CD14-positive monocyte (primary cell): ENCODE measurements at regions not wholly inside any gene's neighbourhood (a gene's known extent, or its start where the extent isn't known, plus 50 kb on each side); places are given as distances from the start of the nearest gene placed in this dataset.

Experiments used
- DNase-seq, 3 donors: peaks; one replicate each; pipeline ENCODE4 v3.0.0-alpha.2; 2011 to 2022
- H2AFZ ChIP-seq: 2 replicates; pipeline ENCODE4 v1.6.0; 2012; ENCODE audit warnings: mild to moderate bottlenecking, low read depth, low read length, inconsistent platforms; ENCODE audit not compliant: insufficient read depth, poor library complexity, severe bottlenecking
- H3K27ac ChIP-seq, 2 donors: 1 replicate in 1 of 2; 2 replicates in 1 of 2; pipeline ENCODE4 v1.5.1; 2012 to 2013; ENCODE audit warnings: low read length in 2 of 2, control low read depth in 1 of 2, inconsistent platforms in 1 of 2, low read depth in 1 of 2, mild to moderate bottlenecking in 1 of 2
- H3K27me3 ChIP-seq, 2 donors: one replicate each; pipeline versions ENCODE4 v1.6.0 to v1.6.1; 2011 to 2013; ENCODE audit warnings: low read length in 2 of 2; ENCODE audit not compliant: control insufficient read depth in 2 of 2, insufficient read depth in 2 of 2
- H3K36me3 ChIP-seq, 2 donors: replicated peaks in 1 of 2; 1 replicate in 1 of 2; 2 replicates in 1 of 2; pipeline versions ENCODE4 v1.5.1 to v1.6.1; 2012 to 2013; ENCODE audit warnings: low read length in 2 of 2, control low read depth in 1 of 2, inconsistent platforms in 1 of 2, mild to moderate bottlenecking in 1 of 2; ENCODE audit not compliant: insufficient read depth in 2 of 2, control insufficient read depth in 1 of 2
- H3K4me1 ChIP-seq, 2 donors: 1 replicate in 1 of 2; 2 replicates in 1 of 2; pipeline versions ENCODE4 v1.5.1 to v1.6.1; 2012 to 2013; ENCODE audit warnings: low read length in 2 of 2, control low read depth in 1 of 2, inconsistent platforms in 1 of 2, mild to moderate bottlenecking in 1 of 2, moderate library complexity in 1 of 2; ENCODE audit not compliant: insufficient read depth in 2 of 2, control insufficient read depth in 1 of 2
- H3K4me2 ChIP-seq: replicated peaks from 2 replicates; pipeline ENCODE3; 2012; ENCODE audit warnings: low read length, moderate library complexity, mild to moderate bottlenecking; ENCODE audit not compliant: poor library complexity, severe bottlenecking; ENCODE audit errors: extremely low read depth
- H3K4me3 ChIP-seq, 3 experiments: fragments of 200-600 bp in 1 of 3; sonication (generic) in 1 of 3; replicated peaks in 1 of 3; 1 replicate in 2 of 3; 2 replicates in 1 of 3; pipeline ENCODE4 v1.5.1; 2011 to 2013; ENCODE audit warnings: low read length in 3 of 3, mild to moderate bottlenecking in 3 of 3, control low read depth in 2 of 3, low read depth in 2 of 3, inconsistent platforms in 1 of 3, moderate library complexity in 1 of 3
- H3K79me2 ChIP-seq: 2 replicates; pipeline ENCODE4 v1.6.0; 2012; ENCODE audit warnings: mild to moderate bottlenecking, control low read depth, inconsistent platforms, low read length, moderate library complexity; ENCODE audit not compliant: insufficient read depth
- H3K9ac ChIP-seq: 2 replicates; pipeline ENCODE4 v1.6.0; 2017; ENCODE audit warnings: low read length, mild to moderate bottlenecking; ENCODE audit not compliant: insufficient read depth, poor library complexity, severe bottlenecking
- H3K9me3 ChIP-seq, 2 donors: replicated peaks in 1 of 2; 1 replicate in 1 of 2; 2 replicates in 1 of 2; pipeline versions ENCODE4 v1.5.1 to v1.6.1; 2012 to 2013; ENCODE audit warnings: low read length in 2 of 2, control low read depth in 1 of 2; ENCODE audit not compliant: control insufficient read depth in 1 of 2, insufficient read depth in 1 of 2
- H4K20me1 ChIP-seq: 2 replicates; pipeline ENCODE4 v1.6.0; 2012; ENCODE audit warnings: mild to moderate bottlenecking, low read length, control low read depth, moderate library complexity; ENCODE audit not compliant: insufficient read depth
- H3K27ac Mint-ChIP-seq, 7 donors: one replicate each; pipeline ENCODE4 v1.8.0; 2020; ENCODE audit warnings: mild to moderate bottlenecking in 7 of 7, mixed read lengths in 7 of 7, moderate library complexity in 6 of 7, inconsistent platforms in 2 of 7
- H3K27me3 Mint-ChIP-seq, 3 donors: one replicate each; pipeline ENCODE4 v1.8.0; 2021 to 2022; ENCODE audit warnings: low read depth in 3 of 3, mild to moderate bottlenecking in 3 of 3, mixed read lengths in 3 of 3, moderate library complexity in 3 of 3, inconsistent platforms in 1 of 3
- H3K36me3 Mint-ChIP-seq, 2 donors: one replicate each; pipeline ENCODE4 v1.8.0; 2020; ENCODE audit warnings: mixed read lengths in 2 of 2, inconsistent platforms in 1 of 2, mild to moderate bottlenecking in 1 of 2
- H3K4me1 Mint-ChIP-seq: one replicate; pipeline ENCODE4 v1.8.0; 2020; ENCODE audit warnings: mild to moderate bottlenecking, mixed read lengths
- H3K4me3 Mint-ChIP-seq, 2 donors: one replicate each; pipeline ENCODE4 v1.8.0; 2020; ENCODE audit warnings: mild to moderate bottlenecking in 2 of 2, mixed read lengths in 2 of 2, moderate library complexity in 1 of 2
- H3K9me3 Mint-ChIP-seq, 7 donors: one replicate each; pipeline ENCODE4 v1.8.0; 2020 to 2022; ENCODE audit warnings: mixed read lengths in 7 of 7, mild to moderate bottlenecking in 6 of 7, moderate library complexity in 6 of 7, inconsistent platforms in 2 of 7
- WGBS: methylation state at CpG from one replicate; pipeline ENCODE4 v1.1.5; 2013; ENCODE audit warnings: missing lambda C conversion rate; ENCODE audit not compliant: insufficient coverage; 5-methylcytosine and 5-hydroxymethylcytosine counted together
- intact Hi-C, 2 donors: fragments of 100-400 bp; cut with micrococcal nuclease; formaldehyde crosslinking; loops; one replicate each; pipeline versions ENCODE4 v1.15.0 to v1.15.1; 2023
- TF ChIP-seq, protein P1 (sequence below): fragments of 200-600 bp; IDR thresholded peaks from one replicate; pipeline ENCODE4 v1.8.0; 2022; ENCODE audit warnings: antibody characterized with exemption, mild to moderate bottlenecking

DNA sequence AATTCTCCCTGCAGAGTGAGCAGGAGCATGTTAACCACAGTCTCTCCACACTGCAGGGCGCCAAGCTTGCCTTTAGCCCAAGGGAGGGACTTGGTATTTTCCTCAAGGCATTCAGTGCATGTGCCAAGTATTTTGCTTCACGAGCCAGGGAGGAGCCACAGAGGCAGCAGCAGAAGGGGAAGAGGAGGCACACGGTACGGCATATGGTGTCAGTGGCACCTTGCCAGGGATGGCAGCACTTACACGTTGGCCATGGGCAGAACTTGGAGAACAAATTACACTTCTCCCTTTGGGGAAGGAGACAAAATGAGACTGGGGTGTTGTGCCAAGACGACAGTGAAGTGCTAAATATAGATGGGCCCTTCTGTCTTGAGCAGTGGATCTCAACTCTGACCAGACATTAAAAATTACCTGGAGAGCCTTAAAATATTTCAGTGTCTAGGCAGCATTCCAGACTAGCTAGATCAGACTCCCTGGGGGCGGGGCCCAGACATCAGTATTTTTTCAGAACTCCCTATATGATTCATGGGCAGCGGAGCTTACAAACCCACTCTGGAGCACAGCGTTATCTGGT lies 155.8 kb downstream of the DRD1 start:
- no peaks in the 10 kb centered on the region for H3K36me3 Mint-ChIP-seq
- H3K27me3 ChIP-seq, result no peaks in the 10 kb centered on the region
- no peak overlapping the region for H3K27ac Mint-ChIP-seq
- H3K4me1 ChIP-seq, result no peaks in the 10 kb centered on the region
- no peaks in the 10 kb centered on the region for H3K27me3 Mint-ChIP-seq
- H3K4me2 ChIP-seq, result no peak overlapping the region
- no peak overlapping the region for H3K4me3 ChIP-seq
- H3K4me3 Mint-ChIP-seq, result no peak overlapping the region
- H2AFZ ChIP-seq, result no peak overlapping the region
- TF ChIP-seq, protein P1, sequence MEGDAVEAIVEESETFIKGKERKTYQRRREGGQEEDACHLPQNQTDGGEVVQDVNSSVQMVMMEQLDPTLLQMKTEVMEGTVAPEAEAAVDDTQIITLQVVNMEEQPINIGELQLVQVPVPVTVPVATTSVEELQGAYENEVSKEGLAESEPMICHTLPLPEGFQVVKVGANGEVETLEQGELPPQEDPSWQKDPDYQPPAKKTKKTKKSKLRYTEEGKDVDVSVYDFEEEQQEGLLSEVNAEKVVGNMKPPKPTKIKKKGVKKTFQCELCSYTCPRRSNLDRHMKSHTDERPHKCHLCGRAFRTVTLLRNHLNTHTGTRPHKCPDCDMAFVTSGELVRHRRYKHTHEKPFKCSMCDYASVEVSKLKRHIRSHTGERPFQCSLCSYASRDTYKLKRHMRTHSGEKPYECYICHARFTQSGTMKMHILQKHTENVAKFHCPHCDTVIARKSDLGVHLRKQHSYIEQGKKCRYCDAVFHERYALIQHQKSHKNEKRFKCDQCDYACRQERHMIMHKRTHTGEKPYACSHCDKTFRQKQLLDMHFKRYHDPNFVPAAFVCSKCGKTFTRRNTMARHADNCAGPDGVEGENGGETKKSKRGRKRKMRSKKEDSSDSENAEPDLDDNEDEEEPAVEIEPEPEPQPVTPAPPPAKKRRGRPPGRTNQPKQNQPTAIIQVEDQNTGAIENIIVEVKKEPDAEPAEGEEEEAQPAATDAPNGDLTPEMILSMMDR, result no peak
- no peaks in the 10 kb centered on the region for H3K36me3 ChIP-seq
- H3K9ac ChIP-seq, result no peak overlapping the region
- peaks cover 0 to 4% (median 2%) of the 10 kb centered on the region in 7 donors for H3K9me3 Mint-ChIP-seq
- 88% methylated on average over 5 of the region's 9 CpGs for WGBS
- no peaks in the 10 kb centered on the region for H3K79me2 ChIP-seq
- H4K20me1 ChIP-seq, result no peaks in the 10 kb centered on the region
- no peak overlapping the region for H3K27ac ChIP-seq
- no peaks in the 10 kb centered on the region for H3K4me1 Mint-ChIP-seq
- DNase-seq, result no peak
- intact Hi-C loops, result no loop called here
- no peaks in the 10 kb centered on the region for H3K9me3 ChIP-seq

GRCh38 chr5:175286981-175287380 lies 157.0 kb downstream of the DRD1 start:
- no peaks in the 10 kb centered on the region for H3K36me3 Mint-ChIP-seq

More at GRCh38 chr5:175286981-175287380, 157.0 kb downstream of the DRD1 start:
- Histone ChIP-seq H3K36me3 (no peaks in the 10 kb centered on the region), H3K9me3 (no peaks in the 10 kb centered on the region), H3K27me3 (no peaks in the 10 kb centered on the region), H3K4me2 (no peak overlapping the region), H3K4me3 (no peak overlapping the region), H3K79me2 (no peaks in the 10 kb centered on the region), H3K9ac (no peak overlapping the region), H4K20me1 (no peaks in the 10 kb centered on the region), H2AFZ (no peak overlapping the region), H3K4me1 (no peaks in the 10 kb centered on the region), H3K27ac (no peak overlapping the region)
- Mint-ChIP-seq H3K4me3 (no peak overlapping the region), H3K9me3 (peaks cover 0 to 4% (median 2%) of the 10 kb centered on the region in 7 donors), H3K4me1 (no peaks in the 10 kb centered on the region), H3K27me3 (no peaks in the 10 kb centered on the region), H3K27ac (no peak overlapping the region)
- TF ChIP-seq, protein P1, result no peak
- intact Hi-C loops, result no loop called here
- 92% methylated on average over 7 of the region's 8 CpGs for WGBS
- DNase-seq, result no peak
